ENCODE measurements at regions not wholly inside any gene's neighbourhood (a gene's known extent, or its start where the extent isn't known, plus 50 kb on each side); places are given as distances from the start of the nearest gene placed in this dataset.

DNA sequence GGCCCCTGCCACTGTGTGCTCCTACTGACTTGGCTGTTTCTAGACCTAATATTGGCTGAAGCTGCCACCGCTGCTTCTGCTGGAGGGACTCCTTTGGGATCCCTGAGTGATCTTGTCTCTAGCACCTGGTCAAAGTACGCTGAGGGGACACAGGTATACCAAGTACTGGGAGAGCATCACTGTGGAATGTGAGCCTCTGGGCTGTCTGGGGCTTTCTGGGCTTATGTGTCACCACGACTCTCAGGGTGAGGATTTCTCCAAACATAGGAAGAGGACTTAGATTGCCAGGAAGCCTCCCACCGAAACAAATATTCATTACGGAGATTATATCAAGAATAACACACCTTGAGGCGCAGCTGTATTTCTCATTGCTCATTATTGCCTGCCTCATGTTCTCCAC lies 435.8 kb downstream of the HS3ST3B1 start:
- H3K27me3 Mint-ChIP-seq (ENCODE audit: unreplicated experiment), result no peaks in the 10 kb centered on the region
- no peak overlapping the region for H3K4me3 Mint-ChIP-seq (ENCODE audit: low read depth, unreplicated experiment)
- CTCF ChIA-PET, result no interaction called here
- TF ChIP-seq, protein P1, sequence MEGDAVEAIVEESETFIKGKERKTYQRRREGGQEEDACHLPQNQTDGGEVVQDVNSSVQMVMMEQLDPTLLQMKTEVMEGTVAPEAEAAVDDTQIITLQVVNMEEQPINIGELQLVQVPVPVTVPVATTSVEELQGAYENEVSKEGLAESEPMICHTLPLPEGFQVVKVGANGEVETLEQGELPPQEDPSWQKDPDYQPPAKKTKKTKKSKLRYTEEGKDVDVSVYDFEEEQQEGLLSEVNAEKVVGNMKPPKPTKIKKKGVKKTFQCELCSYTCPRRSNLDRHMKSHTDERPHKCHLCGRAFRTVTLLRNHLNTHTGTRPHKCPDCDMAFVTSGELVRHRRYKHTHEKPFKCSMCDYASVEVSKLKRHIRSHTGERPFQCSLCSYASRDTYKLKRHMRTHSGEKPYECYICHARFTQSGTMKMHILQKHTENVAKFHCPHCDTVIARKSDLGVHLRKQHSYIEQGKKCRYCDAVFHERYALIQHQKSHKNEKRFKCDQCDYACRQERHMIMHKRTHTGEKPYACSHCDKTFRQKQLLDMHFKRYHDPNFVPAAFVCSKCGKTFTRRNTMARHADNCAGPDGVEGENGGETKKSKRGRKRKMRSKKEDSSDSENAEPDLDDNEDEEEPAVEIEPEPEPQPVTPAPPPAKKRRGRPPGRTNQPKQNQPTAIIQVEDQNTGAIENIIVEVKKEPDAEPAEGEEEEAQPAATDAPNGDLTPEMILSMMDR (IDR thresholded peaks at IDR 0.05; ENCODE audit: unreplicated experiment), result no peak
- peaks cover 6% of the 10 kb centered on the region for H3K9me3 Mint-ChIP-seq (ENCODE audit: low read depth, unreplicated experiment)
- no peak for DNase-seq
- H3K4me1 Mint-ChIP-seq (ENCODE audit: low read depth, unreplicated experiment), result peaks cover 12% of the 10 kb centered on the region
- peaks cover 5% of the 10 kb centered on the region for H3K36me3 Mint-ChIP-seq (ENCODE audit: insufficient read depth, unreplicated experiment)
- no peak overlapping the region for H3K27ac Mint-ChIP-seq (ENCODE audit: unreplicated experiment)
- intact Hi-C loops (cut with micrococcal nuclease; ENCODE audit: unreplicated experiment), result no loop called here
- no TSS peak for BruUV-seq (replicated peaks)

DNA sequence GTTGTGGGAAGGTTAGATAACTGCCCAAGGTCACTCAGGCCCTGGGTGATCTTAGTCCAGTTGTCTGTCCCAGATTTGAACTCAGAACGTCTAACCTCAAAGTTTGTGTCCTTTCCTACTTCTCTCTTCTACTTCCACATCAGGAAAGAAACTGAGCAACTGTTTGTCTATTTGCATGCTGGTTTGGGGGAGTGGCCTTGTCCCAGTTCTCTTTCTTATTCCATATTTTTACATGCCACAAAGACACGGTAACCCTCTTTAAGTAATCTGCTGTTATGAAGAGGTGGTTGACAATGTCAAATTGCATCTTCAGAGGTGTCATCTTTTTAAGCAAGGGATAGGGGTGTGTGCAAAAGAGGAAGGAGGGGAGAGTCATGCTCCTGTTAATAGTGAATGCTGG lies 432.5 kb downstream of the HS3ST3B1 start:
- H3K27me3 Mint-ChIP-seq (ENCODE audit: unreplicated experiment), result no peaks in the 10 kb centered on the region
- TF ChIP-seq, protein P1 (IDR thresholded peaks at IDR 0.05; ENCODE audit: unreplicated experiment), result no peak
- peaks cover 8% of the 10 kb centered on the region for H3K9me3 Mint-ChIP-seq (ENCODE audit: low read depth, unreplicated experiment)
- peaks cover 12% of the 10 kb centered on the region for H3K4me1 Mint-ChIP-seq (ENCODE audit: low read depth, unreplicated experiment)
- H3K36me3 Mint-ChIP-seq (ENCODE audit: insufficient read depth, unreplicated experiment), result no peaks in the 10 kb centered on the region
- no peak overlapping the region for H3K27ac Mint-ChIP-seq (ENCODE audit: unreplicated experiment)
- BruUV-seq (replicated peaks), result no TSS peak
- DNase-seq, result no peak
- CTCF ChIA-PET, result no interaction called here
- no peak overlapping the region for H3K4me3 Mint-ChIP-seq (ENCODE audit: low read depth, unreplicated experiment)
- intact Hi-C loops (cut with micrococcal nuclease; ENCODE audit: unreplicated experiment), result no loop called here

DNA sequence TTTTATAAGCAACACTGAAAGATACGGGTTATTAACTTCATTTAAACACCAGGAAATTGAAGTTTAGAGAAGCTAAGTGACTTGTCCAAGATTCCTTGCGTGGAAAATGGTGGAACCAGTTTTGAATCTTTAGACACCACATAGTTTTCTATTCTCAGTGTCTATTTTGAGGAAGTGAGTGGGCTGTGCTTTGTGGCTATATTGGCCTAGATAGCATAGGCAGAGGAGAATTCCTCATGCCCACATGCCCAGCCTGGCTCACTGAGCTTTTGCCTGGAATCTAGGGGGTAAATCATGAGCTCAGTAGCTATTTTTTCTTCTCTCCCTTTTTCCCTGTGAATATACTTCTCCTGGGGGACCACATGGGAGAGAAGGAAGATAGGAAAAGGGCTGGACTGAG lies 431.3 kb downstream of the HS3ST3B1 start:
- H3K27ac Mint-ChIP-seq (ENCODE audit: unreplicated experiment), result no peak overlapping the region
- no peak overlapping the region for H3K4me3 Mint-ChIP-seq (ENCODE audit: low read depth, unreplicated experiment)
- no peaks in the 10 kb centered on the region for H3K36me3 Mint-ChIP-seq (ENCODE audit: insufficient read depth, unreplicated experiment)
- H3K4me1 Mint-ChIP-seq (ENCODE audit: low read depth, unreplicated experiment), result peaks cover 3% of the 10 kb centered on the region
- TF ChIP-seq, protein P1 (IDR thresholded peaks at IDR 0.05; ENCODE audit: unreplicated experiment), result no peak
- H3K27me3 Mint-ChIP-seq (ENCODE audit: unreplicated experiment), result no peaks in the 10 kb centered on the region
- intact Hi-C loops (cut with micrococcal nuclease; ENCODE audit: unreplicated experiment), result no loop called here
- BruUV-seq (replicated peaks), result no TSS peak
- DNase-seq, result no peak
- peaks cover 11% of the 10 kb centered on the region for H3K9me3 Mint-ChIP-seq (ENCODE audit: low read depth, unreplicated experiment)
- CTCF ChIA-PET, result no interaction called here

DNA sequence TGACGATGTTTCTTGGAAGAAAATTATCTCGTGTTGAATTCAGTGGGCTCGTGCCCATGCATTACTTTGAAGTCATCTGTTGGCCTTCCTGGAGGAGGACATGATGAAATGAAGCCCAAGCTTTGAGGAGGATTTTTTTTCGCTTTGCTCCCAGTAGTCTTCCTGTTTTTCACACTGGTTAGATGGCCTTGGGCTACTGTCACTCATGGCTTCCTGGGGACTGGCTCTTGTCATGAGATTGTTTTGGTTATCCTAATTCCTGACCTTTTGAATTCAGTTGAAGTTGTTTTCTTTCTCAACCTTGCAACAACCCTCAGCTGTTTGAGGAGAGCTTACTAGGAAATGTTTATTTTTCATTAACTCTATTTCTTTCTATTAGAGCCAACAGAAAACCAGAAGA lies 430.7 kb downstream of the HS3ST3B1 start:
- TF ChIP-seq, protein P1 (IDR thresholded peaks at IDR 0.05; ENCODE audit: unreplicated experiment), result no peak
- Mint-ChIP-seq H3K27ac (ENCODE audit: unreplicated experiment) (no peak overlapping the region), H3K4me3 (ENCODE audit: low read depth, unreplicated experiment) (no peak overlapping the region), H3K4me1 (ENCODE audit: low read depth, unreplicated experiment) (no peaks in the 10 kb centered on the region), H3K36me3 (ENCODE audit: insufficient read depth, unreplicated experiment) (no peaks in the 10 kb centered on the region), H3K27me3 (ENCODE audit: unreplicated experiment) (no peaks in the 10 kb centered on the region), H3K9me3 (ENCODE audit: low read depth, unreplicated experiment) (peaks cover 11% of the 10 kb centered on the region)
- CTCF ChIA-PET, result no interaction called here
- no peak for DNase-seq
- no TSS peak for BruUV-seq (replicated peaks)
- intact Hi-C loops (cut with micrococcal nuclease; ENCODE audit: unreplicated experiment), result no loop called here

DNA sequence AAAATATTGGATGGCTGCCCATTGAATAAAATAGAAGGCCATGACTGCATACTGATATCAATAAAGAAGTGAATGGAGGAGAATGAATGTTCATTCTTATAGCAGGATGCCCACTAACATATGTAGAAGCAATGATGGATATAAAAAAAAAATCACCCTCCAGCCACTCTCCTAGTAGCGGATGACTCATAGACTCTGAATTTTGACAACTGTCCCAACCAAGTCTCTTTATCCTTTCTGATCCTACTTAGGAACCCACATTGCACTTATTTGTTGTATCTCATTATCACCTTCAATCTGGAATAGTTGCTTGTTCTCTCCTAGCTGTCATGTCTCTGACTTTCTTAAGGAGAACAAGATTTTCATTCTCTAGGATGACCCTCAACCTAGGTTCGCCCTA lies 429.9 kb downstream of the HS3ST3B1 start:
- CTCF ChIA-PET, result no interaction called here
- H3K4me3 Mint-ChIP-seq (ENCODE audit: low read depth, unreplicated experiment), result no peak overlapping the region
- TF ChIP-seq, protein P1 (IDR thresholded peaks at IDR 0.05; ENCODE audit: unreplicated experiment), result no peak
- H3K4me1 Mint-ChIP-seq (ENCODE audit: low read depth, unreplicated experiment), result no peaks in the 10 kb centered on the region
- no peak for DNase-seq
- no TSS peak for BruUV-seq (replicated peaks)
- no peaks in the 10 kb centered on the region for H3K36me3 Mint-ChIP-seq (ENCODE audit: insufficient read depth, unreplicated experiment)
- no peak overlapping the region for H3K27ac Mint-ChIP-seq (ENCODE audit: unreplicated experiment)
- intact Hi-C loops (cut with micrococcal nuclease; ENCODE audit: unreplicated experiment), result no loop called here
- peaks cover 11% of the 10 kb centered on the region for H3K9me3 Mint-ChIP-seq (ENCODE audit: low read depth, unreplicated experiment)
- no peaks in the 10 kb centered on the region for H3K27me3 Mint-ChIP-seq (ENCODE audit: unreplicated experiment)

All from Calu3 (cell line).